GM21367 (cell line): ENCODE measurements at regions not wholly inside any gene's neighbourhood (a gene's known extent, or its start where the extent isn't known, plus 50 kb on each side); places are given as distances from the start of the nearest gene placed in this dataset.
"Not testable (repeated sequence)": the region's sequence is repeated elsewhere in the genome, so short reads cannot be mapped to it uniquely, and the experiment has no call there.

Experiments
- ATAC-seq: cut with Tn5 transposase; IDR thresholded peaks from one replicate; pipeline ENCODE4 v1.9.1; 2021; ENCODE audit not compliant: unreplicated experiment

DNA sequence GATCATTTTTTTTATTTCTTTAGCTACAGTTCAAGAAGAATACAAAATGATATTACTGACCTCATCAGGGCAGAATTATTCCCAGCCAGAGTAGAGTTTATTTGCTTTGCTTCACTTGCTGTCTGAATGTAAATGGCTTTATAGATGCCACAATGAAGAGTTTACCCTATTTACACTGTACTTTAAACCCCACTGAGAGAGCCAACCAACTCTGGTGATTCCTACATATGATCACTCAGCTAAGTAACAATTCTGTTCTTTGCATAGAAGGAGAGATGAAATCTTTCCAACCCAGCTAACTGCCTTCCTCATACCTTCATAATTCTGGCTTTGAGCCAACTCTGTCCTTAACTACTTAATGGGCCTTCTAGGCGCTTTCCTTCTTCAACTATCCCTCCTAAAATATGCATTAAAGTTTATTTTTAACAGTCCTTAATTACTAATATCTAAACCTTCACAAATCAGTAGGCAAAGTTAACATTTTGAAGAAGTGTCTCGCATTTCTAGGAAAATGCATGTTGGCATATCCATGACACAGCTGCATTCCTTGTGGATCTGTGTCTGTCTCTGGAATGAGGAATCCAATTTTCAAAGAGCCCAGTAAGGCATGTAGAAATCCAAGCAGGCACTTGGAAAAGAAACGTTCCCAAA, 284.8 kb upstream of the GRAMD2B start:
- no peak for ATAC-seq

GRCh38 chr5:126139086-126139485, 284.1 kb upstream of the GRAMD2B start:
- ATAC-seq: no peak

GRCh38 chr5:126139773-126140172, 283.4 kb upstream of the GRAMD2B start:
- no peak for ATAC-seq

DNA sequence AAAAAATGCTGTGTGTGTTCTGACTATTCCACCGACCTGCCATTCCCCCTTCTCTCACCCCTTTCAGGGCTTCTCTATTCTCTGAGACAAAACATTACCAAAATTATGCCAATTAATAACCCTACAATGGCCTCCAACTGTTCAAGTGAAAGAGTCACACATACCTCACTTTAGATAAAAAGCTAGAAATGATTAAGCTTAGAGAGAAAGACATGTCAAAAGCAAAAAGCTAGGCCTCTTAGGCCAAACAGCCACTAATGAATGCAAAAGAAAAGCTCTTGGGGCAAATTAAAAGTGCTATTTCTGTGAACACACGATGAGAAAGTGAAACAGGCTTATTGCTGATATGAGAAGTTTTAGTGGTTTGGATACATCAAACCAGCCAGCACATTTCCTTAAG, 279.6 kb upstream of the GRAMD2B start:
- ATAC-seq: no peak

GRCh38 chr5:126150319-126150718, 272.9 kb upstream of the GRAMD2B start:
- not testable (repeated sequence) for ATAC-seq

- not testable (repeated sequence) for ATAC-seq
Measured at GRCh38 chr5:126155298-126155697, 267.9 kb upstream of the GRAMD2B start.

GRCh38 chr5:126166368-126166767, 256.8 kb upstream of the GRAMD2B start:
- ATAC-seq: no peak

GRCh38 chr5:126168785-126169184, 254.4 kb upstream of the GRAMD2B start:
- ATAC-seq: no peak

DNA sequence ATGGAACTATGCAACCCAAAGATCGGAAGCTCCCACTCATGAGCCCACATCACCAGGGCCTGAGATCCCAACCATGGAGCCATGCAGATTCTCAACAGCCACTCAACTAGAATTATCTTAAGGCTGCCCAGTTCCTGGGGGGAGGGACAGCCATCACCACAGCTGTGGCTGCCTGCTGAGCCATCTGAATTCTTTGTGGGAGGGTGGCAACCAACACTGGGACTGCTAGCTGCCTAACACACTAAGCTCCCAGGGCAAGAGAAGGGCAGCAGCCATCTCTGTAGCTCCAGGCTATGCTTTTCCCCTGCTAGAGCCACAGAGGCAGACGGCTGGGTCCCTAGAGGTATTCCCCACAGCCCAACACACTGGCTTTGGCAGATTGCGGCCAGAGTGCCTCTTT, 251.3 kb upstream of the GRAMD2B start:
- ATAC-seq: no peak

GRCh38 chr5:126172812-126173211, 250.4 kb upstream of the GRAMD2B start:
- no peak for ATAC-seq

DNA sequence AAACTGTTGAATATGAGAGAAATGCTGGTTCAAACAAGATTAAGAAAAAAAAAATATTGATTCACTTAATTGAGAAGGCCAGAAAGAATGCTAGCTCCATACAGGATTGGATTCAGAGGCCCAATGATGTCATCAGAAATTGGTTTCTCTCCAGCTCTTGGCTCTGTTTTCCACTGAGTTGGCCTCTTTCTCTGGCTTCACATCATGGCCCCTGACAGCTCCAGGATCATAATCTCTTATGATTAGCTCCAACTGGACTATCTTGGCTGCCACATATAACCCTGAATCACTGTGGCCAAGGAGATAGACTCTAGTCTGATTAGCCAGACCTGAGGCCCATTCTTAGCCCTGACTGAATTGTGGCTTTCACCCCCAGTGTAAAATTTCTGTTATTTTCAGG, 244.7 kb upstream of the GRAMD2B start:
- ATAC-seq: no peak

- ATAC-seq: no peak
Measured at GRCh38 chr5:126182971-126183695, 240.1 kb upstream of the GRAMD2B start.

DNA sequence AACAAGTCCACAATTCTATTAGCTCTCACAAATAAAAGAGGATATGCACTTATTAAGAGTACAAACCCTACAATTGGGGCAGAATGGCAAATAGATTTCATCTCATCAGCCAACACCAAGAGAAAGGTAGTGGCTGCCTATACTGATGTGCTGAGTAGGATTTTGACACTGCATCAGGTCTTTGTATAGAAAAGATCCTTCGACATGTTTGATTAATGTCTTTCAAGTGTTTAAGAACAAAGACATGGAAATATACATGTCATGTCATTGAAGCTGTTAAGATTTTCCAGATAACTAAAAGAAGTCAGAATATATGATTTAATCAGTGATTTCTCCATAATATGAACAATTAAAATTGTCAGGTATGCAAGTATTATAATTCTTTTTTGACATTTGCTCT, 238.7 kb upstream of the GRAMD2B start:
- no peak for ATAC-seq

GRCh38 chr5:126186210-126186609, 237.0 kb upstream of the GRAMD2B start:
- ATAC-seq: no peak

GRCh38 chr5:126188804-126189203, 234.4 kb upstream of the GRAMD2B start:
- ATAC-seq: no peak

DNA sequence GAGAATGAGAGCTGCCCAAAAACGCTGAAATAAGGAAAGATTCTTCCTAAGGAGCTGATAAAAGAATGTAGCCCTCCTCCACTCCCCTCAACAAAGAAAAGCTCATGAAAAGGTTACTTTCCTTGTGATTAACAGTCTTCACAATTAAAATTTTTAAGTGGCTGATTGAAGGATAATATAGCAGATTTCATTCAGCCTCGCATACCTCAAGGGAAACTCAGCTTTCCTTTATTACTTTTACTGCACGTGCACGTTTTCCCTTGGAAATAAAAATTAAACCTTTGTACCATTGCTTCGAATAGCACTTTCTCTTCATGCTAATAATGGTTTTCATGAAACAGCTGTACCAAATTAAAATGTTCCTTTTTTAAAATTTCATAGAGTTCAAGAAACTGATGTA, 234.0 kb upstream of the GRAMD2B start:
- ATAC-seq: no peak

- no peak for ATAC-seq
Measured at GRCh38 chr5:126189862-126190261, 233.3 kb upstream of the GRAMD2B start.

DNA sequence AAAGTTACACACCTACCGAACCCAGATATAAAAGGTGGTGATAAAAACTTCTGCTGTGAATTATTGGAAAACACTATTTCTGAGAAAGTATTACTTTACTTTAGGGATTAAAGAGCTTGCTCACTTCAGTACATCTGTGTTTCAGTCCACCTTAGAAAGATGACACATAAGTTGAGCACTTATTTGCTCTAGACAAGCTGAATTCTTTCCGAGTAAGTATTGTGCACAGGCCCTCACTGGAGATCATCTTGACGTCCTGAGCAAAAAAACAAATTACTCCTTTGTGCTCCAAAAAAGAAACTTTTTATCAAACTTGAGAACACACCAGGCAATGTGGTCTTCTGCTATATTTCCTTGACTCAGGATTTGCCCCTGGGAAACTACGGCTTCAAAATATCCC, 231.0 kb upstream of the GRAMD2B start:
- ATAC-seq: no peak

- no peak for ATAC-seq
Measured at GRCh38 chr5:126195410-126196100, 227.7 kb upstream of the GRAMD2B start.

DNA sequence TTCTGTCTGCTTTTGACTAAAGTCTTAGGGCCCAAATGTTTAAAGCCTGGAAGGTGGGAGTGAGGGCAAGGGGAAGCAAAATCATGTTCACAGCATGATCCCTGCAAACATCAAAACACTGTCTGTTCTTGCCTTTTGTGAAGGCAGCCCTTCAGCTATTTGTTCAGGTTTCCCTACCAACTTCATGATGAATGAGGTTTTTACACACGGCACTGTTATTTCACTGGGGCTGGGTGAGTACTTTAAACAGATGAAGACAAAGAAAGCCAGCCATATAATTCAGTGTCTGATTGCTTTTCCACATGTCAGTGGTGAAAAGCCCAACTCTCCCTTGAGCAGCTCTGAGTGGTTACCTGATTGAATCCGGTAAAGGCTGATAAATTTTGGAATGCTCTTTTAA, 224.7 kb upstream of the GRAMD2B start:
- ATAC-seq: no peak

DNA sequence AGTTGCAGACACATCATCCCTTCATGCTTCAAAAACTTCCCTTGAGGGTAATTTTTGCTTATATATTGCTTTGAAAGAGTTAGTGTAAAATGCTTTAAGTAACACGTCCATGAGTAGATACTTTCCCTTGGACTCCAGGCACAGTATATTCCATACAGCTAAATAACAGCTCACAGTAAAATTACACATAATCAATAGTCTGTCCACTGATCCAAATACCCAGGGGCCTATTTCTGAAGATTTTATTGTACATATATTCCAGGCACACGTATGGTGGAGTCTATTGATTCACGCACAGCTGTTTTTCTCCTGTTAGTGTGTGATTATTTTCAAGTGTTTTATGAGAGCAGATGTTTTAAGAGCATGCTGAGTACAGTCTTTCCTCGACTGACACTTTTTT, 223.7 kb upstream of the GRAMD2B start:
- ATAC-seq: no peak

- ATAC-seq: no peak
Measured at GRCh38 chr5:126208691-126209090, 214.5 kb upstream of the GRAMD2B start.
